Activated naive CD4-positive, alpha-beta T cell treated with Interleukin-2 at 50 U/mL for 16 hours (primary cell): ENCODE measurements at regions not wholly inside any gene's neighbourhood (a gene's known extent, or its start where the extent isn't known, plus 50 kb on each side); places are given as distances from the start of the nearest gene placed in this dataset.
"Not testable (repeated sequence)": the region's sequence is repeated elsewhere in the genome, so short reads cannot be mapped to it uniquely, and the experiment has no call there.

Experiments
- DNase-seq: peaks from one replicate; pipeline ENCODE4 v3.0.0-alpha.2; 2020

- DNase-seq: no peak
Observed at GRCh38 chr4:60938621-60939020, 261.5 kb upstream of the ADGRL3 start.

- DNase-seq: no peak
Observed at GRCh38 chr4:60944060-60944459, 256.1 kb upstream of the ADGRL3 start.

DNA sequence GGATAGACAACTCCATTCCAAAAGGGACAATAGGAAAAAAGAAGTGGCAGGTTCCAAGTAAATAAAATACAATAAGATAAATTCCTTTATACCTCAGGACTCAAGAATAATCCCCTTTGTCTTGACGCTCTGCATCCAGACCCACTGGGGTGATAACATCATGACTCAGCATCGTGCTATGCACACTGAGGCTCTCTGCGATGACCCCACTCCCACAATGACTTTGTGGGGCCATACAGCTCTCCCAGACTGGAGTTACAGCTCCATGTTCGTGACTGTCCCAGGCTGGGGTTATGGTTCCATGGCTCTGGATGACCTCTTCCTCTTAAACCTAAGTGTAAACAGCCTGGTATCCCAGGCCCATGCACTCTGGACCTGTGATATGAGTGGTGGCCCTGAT is 254.5 kb upstream of the ADGRL3 start:
- DNase-seq: no peak

GRCh38 chr4:60948008-60948407 is 252.1 kb upstream of the ADGRL3 start:
- DNase-seq: no peak

GRCh38 chr4:60952921-60953320 is 247.2 kb upstream of the ADGRL3 start:
- no peak for DNase-seq

DNA sequence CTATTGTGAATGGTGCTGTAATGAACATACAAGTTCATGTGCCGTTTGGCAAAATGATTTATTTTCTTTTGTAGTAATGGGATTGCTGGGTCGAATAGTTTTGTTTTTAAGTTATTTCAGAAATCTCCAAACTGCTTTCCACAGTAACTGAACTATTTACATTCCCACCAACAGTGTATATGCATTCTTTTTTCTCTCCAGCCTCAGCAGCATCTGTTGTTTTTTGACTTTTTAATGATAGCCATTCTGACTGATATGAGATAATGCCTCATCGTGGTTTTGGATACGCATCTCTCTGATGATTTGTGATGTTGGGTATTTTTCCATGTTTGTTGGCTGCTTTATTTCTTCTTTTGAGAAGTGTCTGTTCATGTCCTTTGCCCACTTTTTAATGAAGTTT is 246.3 kb upstream of the ADGRL3 start:
- no peak for DNase-seq

DNA sequence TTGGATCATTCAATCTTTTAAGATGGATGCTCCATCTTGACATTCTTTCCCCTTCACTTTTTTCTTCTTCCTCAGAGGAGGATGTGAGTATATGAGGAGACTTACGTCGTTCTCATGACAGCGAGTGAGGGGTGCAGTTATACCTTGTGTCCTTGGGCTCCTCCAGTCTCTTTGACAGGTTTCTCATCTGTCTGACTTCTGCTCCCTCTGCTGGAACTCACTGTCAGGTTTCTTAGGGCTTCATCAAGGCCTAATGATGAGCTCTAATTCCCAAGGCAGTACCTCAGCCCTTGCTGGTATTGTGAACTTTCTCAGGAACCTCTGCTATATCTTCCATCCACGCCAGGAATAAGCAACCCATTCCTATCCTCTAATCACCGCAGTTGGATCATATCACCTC is 237.8 kb upstream of the ADGRL3 start:
- no peak for DNase-seq

DNA sequence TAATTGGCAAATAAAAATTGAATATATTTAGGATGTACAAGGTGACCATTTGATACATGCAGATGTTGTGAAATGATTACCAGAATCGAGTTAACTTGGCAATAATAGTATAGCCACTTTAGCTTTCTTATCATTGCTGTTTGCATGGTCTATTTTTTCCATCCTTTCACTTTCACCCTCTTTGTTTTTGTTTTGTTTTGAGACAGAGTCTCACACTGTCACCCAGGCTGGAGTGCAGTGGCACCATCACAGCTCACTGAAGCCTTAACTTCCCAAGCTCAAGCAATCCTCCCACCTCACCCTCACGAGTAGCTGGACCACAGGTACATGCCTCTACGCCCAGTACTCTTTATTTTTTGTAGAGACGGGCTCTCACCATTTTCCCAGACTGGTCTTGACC is 218.6 kb upstream of the ADGRL3 start:
- DNase-seq: no peak

DNA sequence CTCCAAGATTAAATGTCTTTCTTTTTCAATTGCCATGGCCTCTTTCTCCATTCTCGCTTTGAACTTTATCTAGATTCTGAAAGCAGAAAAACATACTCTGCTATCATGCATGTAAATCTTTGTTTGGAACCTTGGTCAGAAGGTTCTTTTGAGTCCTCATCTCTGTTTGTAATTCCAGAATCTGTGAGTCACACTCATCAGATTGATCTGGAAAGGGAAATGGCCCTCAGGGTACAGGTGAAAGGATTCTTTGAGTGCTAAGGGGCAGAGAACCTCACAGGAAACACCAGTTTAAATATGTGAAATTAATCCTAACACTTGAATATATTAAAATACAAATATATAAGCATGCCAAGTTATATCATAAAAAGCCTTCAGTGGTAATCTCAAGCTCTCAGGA is 211.0 kb upstream of the ADGRL3 start:
- DNase-seq: no peak

DNA sequence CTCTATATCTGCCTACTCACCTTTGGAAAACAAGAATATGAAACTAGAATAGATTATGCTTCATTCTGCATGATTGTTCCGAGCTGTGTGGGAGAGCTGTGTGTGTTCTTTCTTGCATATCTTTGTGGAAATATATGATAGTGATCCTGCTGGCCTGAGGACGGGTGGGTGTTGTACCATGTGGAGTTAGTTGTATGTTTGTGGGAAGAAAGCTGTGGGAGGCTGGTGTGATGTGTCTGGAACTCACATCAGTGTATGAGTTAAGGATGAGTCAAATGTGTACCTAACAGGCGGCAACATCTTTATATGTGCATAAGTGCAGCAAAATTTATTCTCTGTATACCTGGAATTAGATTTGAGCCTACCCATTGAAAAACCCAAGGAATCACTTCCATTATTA is 208.1 kb upstream of the ADGRL3 start:
- DNase-seq: no peak

DNA sequence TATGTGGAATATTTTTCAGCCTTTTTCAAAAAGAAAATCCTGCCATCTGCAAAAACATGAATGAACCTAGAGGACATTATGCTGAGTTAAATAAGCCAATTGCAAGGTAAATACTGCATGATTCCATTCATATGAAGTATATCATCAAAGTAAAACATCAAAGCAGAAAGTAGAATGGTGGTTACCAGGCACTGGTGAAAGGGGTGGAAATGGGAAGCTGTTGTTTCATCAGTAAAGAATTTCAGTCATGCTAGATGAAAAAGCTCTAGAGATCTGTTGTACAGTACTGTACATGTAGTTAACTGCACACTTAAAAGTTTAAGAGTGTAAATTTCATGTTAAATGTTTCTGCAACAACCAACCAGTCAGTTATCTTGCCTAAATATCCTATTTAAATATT is 196.8 kb upstream of the ADGRL3 start:
- DNase-seq: no peak

DNA sequence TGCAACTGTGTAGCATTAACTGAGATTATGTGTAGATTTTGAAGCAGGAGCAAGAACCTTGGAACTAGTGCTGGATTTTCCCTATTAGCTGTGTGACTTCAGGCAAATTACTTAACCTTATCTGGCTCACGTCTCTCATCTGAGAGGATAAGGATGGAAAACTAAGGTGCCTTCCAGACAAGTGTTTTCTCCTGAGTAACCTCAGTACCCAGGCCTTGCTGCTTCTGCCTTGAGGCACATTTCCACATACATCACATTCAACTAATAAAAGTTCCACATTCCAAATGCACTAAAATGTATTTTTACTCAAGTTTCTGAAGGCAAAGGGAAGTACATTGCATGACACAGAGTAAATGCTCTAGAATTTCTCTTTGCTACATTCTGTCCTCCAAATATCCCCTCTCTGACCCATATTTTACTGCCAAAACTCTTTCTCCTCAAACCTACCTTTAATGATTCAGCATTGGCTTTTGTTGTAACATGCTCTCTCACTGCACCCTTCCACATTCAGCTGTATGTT is 195.4 kb upstream of the ADGRL3 start:
- no peak for DNase-seq

- DNase-seq: no peak
Observed at GRCh38 chr4:61011051-61011450, 189.1 kb upstream of the ADGRL3 start.

- not testable (repeated sequence) for DNase-seq
Observed at GRCh38 chr4:61011936-61012335, 188.2 kb upstream of the ADGRL3 start.

DNA sequence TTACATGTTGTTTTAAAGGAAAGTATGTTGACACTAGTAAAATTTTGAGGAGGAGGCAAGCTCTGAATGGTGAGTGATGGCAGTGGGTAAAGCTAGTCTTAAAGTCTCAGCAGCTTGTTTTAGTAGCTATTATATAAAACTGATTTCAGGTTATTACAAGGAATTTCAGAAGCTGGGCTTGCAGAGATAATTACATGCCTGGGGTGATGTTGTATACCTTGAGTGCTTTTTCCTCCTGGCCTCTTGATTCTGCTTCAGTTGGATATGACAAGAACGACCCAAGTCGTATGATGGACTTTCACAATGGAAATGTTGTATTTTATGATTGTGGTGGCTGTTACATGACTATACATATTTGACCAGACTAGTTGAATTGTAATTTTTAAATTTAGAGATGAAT is 175.5 kb upstream of the ADGRL3 start:
- no peak for DNase-seq

- no peak for DNase-seq
Observed at GRCh38 chr4:61027939-61028338, 172.2 kb upstream of the ADGRL3 start.

DNA sequence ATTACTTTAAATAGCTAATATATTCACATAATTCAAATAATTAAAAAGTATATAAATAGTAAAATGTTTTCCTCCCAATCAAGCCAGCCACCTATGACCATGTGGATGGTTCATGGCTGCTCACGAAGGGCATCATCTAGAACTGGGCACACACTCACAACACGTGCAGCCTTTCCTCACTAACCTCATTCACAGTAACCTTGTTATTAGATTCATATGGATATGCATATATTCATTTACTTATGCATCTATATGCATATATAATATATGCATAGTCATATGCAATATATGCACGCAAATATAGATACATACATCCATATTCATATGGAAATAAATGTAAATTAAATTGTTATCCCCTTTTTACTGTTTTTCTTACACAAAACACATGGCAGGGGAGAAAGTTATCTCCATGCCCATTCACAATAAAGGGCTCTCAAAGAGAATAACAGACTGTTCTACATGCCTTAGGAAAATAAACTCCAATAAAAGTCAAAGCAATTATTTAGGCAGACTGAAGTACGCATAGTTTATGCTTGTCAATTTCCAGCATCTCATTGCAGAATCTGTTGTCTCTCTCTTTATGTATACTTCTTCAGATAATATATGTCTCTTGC is 163.9 kb upstream of the ADGRL3 start:
- DNase-seq: no peak

GRCh38 chr4:61041527-61041926 is 158.6 kb upstream of the ADGRL3 start:
- DNase-seq: no peak

DNA sequence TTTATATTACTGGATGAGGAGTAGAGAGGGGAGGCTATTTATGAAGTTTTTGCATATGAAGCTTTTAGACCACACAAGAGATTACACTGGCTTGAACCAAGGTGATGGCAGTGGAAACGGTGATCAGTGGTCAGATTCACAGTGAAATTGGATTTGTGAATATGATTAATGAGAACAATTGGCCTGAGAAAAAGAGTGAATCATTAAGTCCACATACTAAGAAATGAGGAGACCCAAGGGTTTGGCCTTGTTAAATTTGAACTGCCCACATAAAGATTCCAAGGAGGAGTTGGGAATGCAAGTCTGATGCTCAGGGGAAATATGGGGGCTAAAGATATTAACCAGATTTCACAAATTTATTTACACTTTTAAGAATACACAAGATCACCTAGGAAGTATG is 155.3 kb upstream of the ADGRL3 start:
- DNase-seq: no peak

GRCh38 chr4:61049018-61049417 is 151.1 kb upstream of the ADGRL3 start:
- no peak for DNase-seq

- no peak for DNase-seq
Observed at GRCh38 chr4:61067381-61067780, 132.7 kb upstream of the ADGRL3 start.

DNA sequence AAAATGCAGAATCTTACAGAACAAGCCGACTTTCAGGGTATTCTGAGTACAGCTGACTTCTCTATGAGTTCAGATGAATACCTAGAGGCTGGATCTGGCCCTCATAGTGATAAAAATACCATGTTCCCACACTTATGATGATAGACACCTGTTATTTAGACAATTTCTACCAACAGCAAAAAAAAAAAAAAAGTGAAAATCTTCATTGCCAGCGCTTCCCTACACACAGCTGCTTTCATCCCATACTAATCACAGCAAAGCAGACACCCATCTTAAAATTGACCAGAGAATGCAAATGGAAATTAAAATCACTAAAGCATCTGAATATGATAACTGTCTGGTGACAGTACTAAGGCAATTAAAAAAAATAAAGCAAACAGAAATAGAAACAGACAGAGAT is 132.1 kb upstream of the ADGRL3 start:
- DNase-seq: no peak

- DNase-seq: no peak
Observed at GRCh38 chr4:61068745-61069144, 131.4 kb upstream of the ADGRL3 start.

DNA sequence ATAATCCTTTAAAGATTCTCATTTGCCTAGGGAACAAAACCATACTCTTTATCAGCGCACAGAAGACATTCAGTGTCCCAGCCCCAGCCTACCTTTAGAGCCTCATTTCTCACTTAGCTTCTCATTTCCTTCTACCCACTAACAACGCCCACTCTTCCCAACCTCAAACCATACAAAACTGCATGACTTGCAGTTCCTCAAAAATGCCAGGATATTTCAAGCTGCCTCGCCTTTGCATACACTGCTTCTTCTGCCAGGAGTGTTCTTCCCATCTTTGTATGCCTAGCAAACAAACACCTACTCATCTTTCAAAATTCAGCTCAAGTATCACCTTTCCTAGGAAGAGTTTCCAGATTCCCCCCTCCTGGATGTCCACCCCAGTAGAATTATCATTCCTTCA is 129.9 kb upstream of the ADGRL3 start:
- DNase-seq: no peak

- DNase-seq: no peak
Observed at GRCh38 chr4:61079427-61079826, 120.7 kb upstream of the ADGRL3 start.

GRCh38 chr4:61079976-61080375 is 120.2 kb upstream of the ADGRL3 start:
- no peak for DNase-seq
